T1000 (cell line): ENCODE measurements at regions not wholly inside any gene's neighbourhood (a gene's known extent, or its start where the extent isn't known, plus 50 kb on each side); places are given as distances from the start of the nearest gene placed in this dataset.
"Not testable (repeated sequence)": the region's sequence is repeated elsewhere in the genome, so short reads cannot be mapped to it uniquely, and the experiment has no call there.

ENCODE experiments used
- DNase-seq: peaks from one replicate; lab custom pipeline; 2025; ENCODE audit warnings: mixed read lengths; lab: John Stamatoyannopoulos, UW

GRCh38 chr12:30203981-30204380 lies 420.2 kb upstream of the TMTC1 start:
- no peak for DNase-seq

DNA sequence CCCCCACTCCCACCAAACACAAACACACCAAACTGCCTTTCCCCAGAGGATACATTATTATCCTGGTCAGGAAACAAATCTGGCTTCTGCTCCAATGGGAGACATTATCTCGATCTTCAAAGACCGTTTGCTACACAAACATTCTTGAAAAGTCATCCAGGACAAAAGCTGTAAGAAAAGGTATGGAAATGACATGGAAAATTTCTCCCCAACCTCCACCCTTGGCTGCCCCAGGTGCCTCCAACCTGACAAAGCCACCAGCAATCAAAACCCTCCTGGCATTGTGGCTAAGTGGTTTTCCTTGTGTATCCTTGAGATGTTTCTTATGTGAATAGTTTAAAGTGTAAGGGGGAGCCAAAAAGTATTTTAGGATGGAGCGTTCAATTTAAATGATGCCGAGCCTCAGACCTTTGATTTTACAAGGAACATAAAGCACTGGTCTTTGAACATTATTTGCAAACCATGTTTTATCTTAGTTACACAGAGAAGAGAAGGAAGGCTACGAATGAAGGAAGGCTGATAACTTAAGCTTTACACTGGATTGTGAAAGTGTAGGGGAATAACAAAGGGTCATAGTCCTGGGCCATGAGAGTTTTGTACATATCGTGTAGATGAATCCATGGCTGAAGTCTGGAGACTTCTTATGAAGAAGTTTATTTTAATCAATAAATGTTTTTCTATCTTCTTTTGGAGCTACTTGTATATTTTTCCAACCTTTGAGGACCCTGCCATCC lies 418.9 kb upstream of the TMTC1 start:
- no peak for DNase-seq

DNA sequence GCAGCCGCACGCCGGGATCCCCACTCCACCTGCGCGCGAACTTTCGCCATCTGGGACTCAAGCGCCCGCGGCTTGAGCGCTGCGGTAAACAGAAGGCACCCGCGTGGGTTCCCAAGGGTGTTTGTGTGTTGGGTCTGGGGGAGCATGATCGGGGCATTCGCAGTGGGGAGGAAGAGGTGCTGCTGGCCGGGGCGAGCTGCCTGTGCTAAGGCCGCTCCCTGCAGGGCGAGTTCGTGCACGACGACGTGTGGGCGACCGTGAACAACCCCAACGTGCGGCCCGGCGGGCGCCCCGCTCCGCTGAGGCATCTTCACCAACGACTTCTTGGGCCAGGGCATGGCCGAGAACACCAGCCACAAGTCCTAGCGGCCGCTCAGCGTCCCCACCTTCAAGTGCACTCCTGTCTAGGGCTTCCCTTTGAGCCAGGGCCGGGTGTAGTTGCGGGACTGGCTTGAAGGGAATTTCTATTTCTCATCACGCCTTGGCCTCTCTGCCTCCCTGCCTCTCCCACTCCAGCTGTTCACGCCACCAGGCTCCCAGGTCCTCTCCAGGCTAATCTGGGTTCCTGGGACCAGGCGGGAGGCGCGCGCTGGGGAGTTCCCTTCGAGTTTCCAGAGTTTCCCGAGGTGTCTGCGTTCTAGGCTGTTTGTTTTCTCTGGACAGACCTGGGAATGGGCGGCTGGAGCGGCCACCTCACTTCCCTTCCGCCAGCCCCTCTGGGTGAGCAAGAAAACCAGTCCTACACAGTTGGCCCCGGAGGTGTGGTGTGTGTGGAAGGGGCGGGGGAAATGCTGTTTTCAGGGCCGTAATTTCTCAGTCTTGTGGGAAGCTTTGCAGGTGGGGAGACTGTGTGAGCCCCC lies 417.8 kb upstream of the TMTC1 start:
- DNase-seq: no peak

DNA sequence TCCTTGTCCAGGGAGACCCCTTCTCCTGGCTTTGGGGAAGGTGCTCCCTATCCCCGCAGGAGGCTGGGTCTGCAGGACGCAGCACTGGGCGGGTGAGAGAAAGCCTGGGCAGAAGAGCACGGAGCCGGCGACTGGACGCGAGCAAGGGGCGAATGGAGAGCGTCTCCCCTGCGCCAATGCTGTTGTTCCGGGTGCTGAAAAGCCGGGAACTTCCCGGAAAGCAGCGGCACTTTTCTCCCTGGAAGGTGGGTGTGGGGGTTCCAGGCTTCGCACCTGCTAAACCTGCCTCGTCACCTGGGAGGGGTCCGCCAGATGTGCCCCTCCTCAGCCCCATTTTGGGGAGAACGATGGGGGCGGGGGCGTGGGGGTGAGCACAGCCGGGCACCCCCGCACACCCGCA lies 417.1 kb upstream of the TMTC1 start:
- no peak for DNase-seq

DNA sequence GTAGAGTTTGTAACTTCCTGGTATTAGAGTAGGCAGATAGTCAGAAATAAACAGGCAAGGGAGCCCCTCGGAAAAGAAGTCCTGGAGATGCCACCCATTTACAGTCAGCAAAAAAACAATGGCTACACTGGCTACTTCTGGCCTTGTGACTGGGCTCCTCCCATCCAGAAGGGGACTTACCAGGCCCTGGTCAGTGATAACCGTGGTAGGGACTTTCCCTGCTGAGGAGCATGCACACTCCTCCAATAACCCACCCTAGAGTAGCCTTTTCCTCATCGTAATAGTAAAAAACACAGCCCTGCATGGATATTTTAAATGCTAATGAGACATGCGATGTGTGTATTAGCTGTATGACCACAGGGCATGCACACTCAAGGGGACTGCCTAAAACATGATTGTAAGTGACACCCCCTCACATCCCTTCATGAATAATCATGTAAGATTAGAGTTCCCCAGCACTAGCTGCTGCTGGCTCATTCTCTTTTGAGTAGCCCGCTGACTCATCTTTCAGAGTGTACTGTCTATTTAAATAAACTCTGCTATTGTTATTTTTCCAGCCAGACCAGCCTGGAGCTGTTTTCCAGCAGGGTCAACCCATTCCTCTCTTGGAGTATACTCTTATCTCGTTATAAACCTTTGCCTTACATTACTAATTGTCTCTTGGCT lies 413.8 kb upstream of the TMTC1 start:
- DNase-seq: peak; percentile 63

DNA sequence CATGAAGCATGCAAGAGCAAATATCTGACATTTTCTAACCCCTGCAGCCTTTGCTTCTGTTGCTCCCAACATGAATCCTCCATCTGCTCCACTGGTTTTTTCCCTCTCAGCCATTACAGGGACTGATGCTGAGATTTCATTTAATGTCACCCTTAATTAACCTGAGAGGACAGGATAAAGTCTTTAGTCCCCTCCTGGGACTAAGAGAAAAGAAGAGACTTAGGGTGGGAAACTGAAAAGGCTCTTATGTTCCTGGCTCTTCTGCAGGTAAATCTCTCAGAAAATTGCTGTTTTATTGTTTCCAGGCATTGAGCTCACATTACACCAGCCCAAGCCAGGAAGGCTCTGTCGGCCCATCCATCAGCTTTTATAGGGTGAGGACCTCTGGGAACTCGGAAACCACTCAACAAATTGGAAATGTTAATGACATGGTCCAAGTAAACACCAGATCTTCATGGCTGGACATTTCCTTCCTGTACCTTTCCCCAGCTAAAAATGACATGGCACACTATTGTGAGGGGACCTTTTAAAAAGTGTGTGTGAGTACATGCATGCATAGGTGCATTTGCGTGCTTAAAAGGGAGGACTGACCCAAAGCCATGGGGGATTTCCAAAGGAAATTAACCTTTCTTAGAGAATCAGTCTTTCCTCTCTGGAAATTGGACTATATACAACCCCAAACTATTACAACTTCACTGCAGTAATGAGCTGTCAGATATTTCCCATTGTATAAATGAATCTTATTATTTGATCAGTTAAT lies 408.1 kb upstream of the TMTC1 start:
- no peak for DNase-seq

DNA sequence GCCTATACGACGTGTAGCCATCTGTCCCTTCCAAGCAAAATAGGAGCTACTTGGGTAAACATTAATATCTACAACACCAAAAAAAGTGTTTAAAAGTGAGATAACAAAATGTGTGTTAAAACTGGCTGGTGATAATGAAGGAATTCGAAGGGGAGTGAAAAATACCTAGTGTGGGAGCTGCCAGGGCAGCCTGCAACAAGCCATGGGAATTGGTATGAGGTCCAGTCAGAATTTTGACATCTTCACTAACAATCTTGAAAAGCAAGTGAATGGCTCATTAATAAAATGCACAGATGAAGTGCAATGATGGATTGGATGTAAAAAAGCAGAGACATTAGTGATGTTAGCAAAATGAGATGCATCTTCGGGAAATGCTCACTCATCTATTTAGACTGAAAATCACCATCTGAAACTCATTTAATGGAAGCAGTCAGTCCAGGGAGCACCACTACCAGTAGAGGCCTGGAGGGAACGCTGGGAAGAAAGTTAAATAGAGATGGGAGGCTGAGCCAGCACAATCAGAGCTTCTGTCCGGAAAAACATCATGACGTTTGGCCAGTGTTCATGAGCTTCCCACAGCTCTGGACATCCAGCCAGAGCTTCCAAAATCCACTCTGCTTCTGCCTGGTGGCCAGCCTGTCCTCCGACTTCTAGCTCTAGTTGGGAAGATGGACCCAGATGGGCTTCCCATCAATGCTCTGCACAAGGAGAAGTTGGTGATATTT lies 405.0 kb upstream of the TMTC1 start:
- DNase-seq: no peak

GRCh38 chr12:30187426-30187825 lies 403.7 kb upstream of the TMTC1 start:
- no peak for DNase-seq

- DNase-seq: no peak
Observed at GRCh38 chr12:30181334-30181733, 397.6 kb upstream of the TMTC1 start.

GRCh38 chr12:30180602-30181001 lies 396.9 kb upstream of the TMTC1 start:
- no peak for DNase-seq

GRCh38 chr12:30178916-30179315 lies 395.2 kb upstream of the TMTC1 start:
- no peak for DNase-seq

GRCh38 chr12:30169839-30170591 lies 386.3 kb upstream of the TMTC1 start:
- DNase-seq: no peak

DNA sequence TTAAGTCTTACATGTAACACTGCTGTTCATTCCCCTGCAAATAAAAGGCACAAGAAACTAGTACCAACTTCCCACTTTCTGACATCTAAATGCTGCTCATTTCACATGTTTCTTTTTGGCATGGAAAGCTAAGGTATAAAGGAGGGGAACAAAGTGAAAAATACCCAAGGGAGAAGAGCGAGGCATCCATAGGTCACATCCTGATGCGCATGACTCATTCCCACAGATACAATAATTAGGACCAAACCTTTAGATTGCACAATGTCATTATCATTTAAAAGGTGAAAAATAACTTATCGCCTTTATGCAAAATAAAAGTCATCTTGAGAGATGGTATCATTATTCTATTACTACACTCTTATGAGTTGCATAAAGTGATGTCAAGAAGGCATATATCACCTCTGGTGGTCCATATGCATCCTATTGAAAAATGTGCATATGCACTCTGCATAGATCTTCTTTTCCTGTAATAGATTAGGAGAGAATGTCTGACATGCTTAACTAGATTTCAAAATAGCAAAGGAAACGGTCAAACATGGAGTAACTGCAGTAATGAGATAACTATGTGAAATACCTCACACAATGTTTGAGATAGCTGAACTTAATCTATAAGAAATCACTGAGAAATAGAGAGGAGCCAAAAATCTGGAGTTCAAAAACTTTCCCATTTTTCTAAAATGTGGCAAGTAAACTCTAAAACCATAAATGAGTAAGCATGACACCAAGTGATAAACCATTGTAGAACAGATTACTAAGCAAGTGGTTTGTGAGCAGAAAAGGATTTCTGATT lies 382.5 kb upstream of the TMTC1 start:
- DNase-seq: no peak

DNA sequence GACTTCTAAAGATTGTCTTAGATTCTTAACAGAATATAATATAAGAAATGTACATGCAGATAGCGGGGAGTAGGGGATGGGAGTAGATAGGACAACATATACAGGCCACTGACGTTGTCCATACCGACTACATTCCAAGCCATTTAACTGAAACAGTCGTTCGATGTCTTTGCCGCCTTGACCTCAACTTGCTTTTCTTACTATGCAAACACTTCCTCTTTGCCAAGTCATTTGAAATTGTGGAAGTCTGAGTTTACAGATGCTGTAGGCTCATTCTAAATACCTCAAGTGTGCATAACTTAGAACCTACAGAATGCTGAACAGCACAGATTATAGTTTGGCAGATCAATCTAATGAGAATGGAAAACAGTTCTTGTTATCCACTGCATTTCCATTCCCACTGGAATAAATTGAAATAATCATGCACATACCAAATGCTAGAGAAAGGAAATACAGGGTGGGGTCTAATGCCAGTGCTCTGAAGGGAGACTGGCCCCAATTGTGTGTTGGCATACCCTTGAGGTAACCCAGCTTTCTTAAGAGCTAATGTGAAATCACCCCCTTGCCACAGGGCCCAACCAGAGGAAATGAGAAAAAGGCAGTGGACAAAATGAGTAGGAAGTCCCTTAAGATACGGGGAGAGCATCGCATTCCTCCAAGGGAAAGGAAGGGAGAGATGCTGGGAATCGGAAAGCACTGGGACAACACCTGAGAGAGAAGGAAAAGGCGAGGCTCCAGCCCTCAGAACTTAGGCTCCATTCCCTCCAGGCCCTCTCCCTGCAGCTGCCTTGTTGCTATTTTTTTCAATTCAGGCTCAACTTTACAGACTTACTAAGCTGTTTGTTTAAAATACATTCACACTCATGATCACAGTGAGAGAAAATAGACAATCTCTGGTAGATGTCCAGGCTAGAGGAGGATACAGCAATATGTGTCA lies 380.9 kb upstream of the TMTC1 start:
- DNase-seq: no peak

- not testable (repeated sequence) for DNase-seq
Observed at GRCh38 chr12:30156833-30157232, 373.1 kb upstream of the TMTC1 start.

DNA sequence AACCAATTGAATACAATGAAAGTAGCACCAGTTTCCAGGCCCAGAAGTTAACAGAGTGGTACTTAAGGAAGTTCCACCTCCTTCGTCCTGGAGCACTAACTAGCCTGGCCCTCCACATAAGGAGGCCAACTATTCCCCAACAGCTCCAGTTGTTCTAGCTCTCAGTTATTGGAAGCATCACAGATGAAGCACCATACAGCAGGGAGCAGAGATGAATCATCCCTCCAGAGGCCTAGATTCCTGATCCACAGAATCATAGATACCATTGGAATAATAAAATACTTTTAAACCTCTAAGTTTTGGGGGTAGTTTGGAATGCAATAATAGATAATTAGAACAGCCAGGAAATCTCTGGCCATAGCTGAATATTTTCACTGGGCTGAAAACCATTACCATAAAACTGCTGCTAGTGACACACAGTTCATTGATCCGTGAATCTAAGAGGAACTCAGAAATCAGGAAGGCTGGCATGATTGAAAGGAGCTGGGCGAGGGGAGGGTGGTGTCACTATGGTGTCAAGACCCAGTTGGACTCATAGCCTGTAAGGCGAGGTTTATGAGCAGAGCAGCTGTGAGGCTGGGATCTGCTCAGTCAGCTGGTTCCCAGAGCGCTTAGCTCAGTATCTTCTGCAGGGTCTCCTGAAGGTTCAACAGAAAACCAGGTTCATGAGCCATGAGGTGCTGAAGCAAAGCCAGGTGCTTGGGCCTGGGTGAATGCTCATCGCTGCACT lies 371.4 kb upstream of the TMTC1 start:
- DNase-seq: no peak

- DNase-seq: no peak
Observed at GRCh38 chr12:30153981-30154380, 370.2 kb upstream of the TMTC1 start.

- DNase-seq: no peak
Observed at GRCh38 chr12:30152705-30153104, 369.0 kb upstream of the TMTC1 start.
